DMS153 treated with DMSO at 0.1 percent for 48 hours (cell line): ENCODE measurements at regions not wholly inside any gene's neighbourhood (a gene's known extent, or its start where the extent isn't known, plus 50 kb on each side); places are given as distances from the start of the nearest gene placed in this dataset.
"Not testable (repeated sequence)": the region's sequence is repeated elsewhere in the genome, so short reads cannot be mapped to it uniquely, and the experiment has no call there.

Experiments used
- DNase-seq: peaks from one replicate; lab custom pipeline; 2025; ENCODE audit not compliant: unreplicated experiment; lab: John Stamatoyannopoulos, UW

GRCh38 chr5:21484498-21484889 is 1368.7 kb downstream of the CDH12 start:
- DNase-seq: not testable (repeated sequence)

GRCh38 chr5:21483790-21484497 is 1369.2 kb downstream of the CDH12 start:
- not testable (repeated sequence) for DNase-seq

GRCh38 chr5:21482983-21483650 is 1370.0 kb downstream of the CDH12 start:
- not testable (repeated sequence) for DNase-seq

- DNase-seq: not testable (repeated sequence)
Observed at GRCh38 chr5:21482522-21482921, 1370.6 kb downstream of the CDH12 start.

GRCh38 chr5:21481320-21482270 is 1371.5 kb downstream of the CDH12 start:
- DNase-seq: not testable (repeated sequence)

GRCh38 chr5:21480054-21480453 is 1373.1 kb downstream of the CDH12 start:
- not testable (repeated sequence) for DNase-seq

GRCh38 chr5:21473981-21474380 is 1379.2 kb downstream of the CDH12 start:
- not testable (repeated sequence) for DNase-seq

- DNase-seq: not testable (repeated sequence)
Observed at GRCh38 chr5:21473436-21473835, 1379.7 kb downstream of the CDH12 start.

GRCh38 chr5:21471691-21472090 is 1381.5 kb downstream of the CDH12 start:
- not testable (repeated sequence) for DNase-seq

- DNase-seq: peak; percentile 27
Observed at GRCh38 chr5:21469523-21470101, 1383.5 kb downstream of the CDH12 start.

GRCh38 chr5:21467544-21467943 is 1385.6 kb downstream of the CDH12 start:
- DNase-seq: not testable (repeated sequence)

- not testable (repeated sequence) for DNase-seq
Observed at GRCh38 chr5:21459744-21460073, 1393.4 kb downstream of the CDH12 start.

GRCh38 chr5:21452449-21452848 is 1400.7 kb downstream of the CDH12 start:
- no peak for DNase-seq

GRCh38 chr5:21432646-21433045 is 1420.5 kb downstream of the CDH12 start:
- DNase-seq: no peak

- no peak for DNase-seq
Observed at GRCh38 chr5:21424907-21425306, 1428.2 kb downstream of the CDH12 start.

- DNase-seq: no peak
Observed at GRCh38 chr5:21419383-21419782, 1431.4 kb upstream of the CDH18 start.

- DNase-seq: not testable (repeated sequence)
Observed at GRCh38 chr5:21402089-21402488, 1414.1 kb upstream of the CDH18 start.

GRCh38 chr5:21398511-21398910 is 1410.5 kb upstream of the CDH18 start:
- no peak for DNase-seq

- DNase-seq: no peak
Observed at GRCh38 chr5:21397693-21398092, 1409.7 kb upstream of the CDH18 start.

- DNase-seq: no peak
Observed at GRCh38 chr5:21391506-21391905, 1403.5 kb upstream of the CDH18 start.

- DNase-seq: not testable (repeated sequence)
Observed at GRCh38 chr5:21360754-21361153, 1372.8 kb upstream of the CDH18 start.
